ENCODE measurements at regions not wholly inside any gene's neighbourhood (a gene's known extent, or its start where the extent isn't known, plus 50 kb on each side); places are given as distances from the start of the nearest gene placed in this dataset.

DNA sequence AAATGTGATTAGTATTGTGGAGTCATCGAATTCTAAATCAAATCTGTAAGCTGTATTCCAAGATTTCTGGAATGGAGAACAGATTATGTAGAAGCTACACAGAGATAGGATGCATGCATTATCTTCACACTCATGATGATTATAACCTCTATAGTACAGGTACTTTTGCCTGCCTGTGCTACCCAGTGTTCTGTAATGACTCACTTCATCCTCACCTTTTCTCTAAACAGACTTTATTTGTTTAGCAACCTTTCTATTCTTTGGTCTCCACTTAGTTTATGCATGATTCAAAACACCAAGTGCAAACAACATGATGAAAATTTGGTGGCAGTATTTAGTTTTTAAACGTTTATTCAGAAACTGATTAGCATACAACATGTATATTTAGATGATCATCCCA is 68.4 kb upstream of the PRPS1L1 start:
- Histone ChIP-seq H3K9me3 (no peaks in the 10 kb centered on the region), H3K27me3 (no peaks in the 10 kb centered on the region), H3K36me3 (no peaks in the 10 kb centered on the region), H3K27ac (no peak overlapping the region), H3K4me3 (no peak overlapping the region), H3K4me1 (no peaks in the 10 kb centered on the region)
- intact Hi-C loops (cut with DNase I) = no loop called here
- TF ChIP-seq, protein P1, sequence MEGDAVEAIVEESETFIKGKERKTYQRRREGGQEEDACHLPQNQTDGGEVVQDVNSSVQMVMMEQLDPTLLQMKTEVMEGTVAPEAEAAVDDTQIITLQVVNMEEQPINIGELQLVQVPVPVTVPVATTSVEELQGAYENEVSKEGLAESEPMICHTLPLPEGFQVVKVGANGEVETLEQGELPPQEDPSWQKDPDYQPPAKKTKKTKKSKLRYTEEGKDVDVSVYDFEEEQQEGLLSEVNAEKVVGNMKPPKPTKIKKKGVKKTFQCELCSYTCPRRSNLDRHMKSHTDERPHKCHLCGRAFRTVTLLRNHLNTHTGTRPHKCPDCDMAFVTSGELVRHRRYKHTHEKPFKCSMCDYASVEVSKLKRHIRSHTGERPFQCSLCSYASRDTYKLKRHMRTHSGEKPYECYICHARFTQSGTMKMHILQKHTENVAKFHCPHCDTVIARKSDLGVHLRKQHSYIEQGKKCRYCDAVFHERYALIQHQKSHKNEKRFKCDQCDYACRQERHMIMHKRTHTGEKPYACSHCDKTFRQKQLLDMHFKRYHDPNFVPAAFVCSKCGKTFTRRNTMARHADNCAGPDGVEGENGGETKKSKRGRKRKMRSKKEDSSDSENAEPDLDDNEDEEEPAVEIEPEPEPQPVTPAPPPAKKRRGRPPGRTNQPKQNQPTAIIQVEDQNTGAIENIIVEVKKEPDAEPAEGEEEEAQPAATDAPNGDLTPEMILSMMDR (IDR thresholded peaks at IDR 0.05) = no peak
- no peak for TF ChIP-seq POLR2AphosphoS5 (IDR thresholded peaks at IDR 0.05; ENCODE audit: insufficient read depth in 1 of 2, low read depth in 1 of 2)
- TF ChIP-seq POLR2A (IDR thresholded peaks at IDR 0.05) = no peak
- no peak for DNase-seq (ENCODE audit: extremely low spot score in 2 of 2)

GRCh38 chr7:18102576-18102975 is 74.9 kb upstream of the PRPS1L1 start:
- H3K27ac ChIP-seq = no peak overlapping the region
- no peak overlapping the region for H3K4me3 ChIP-seq
- H3K4me1 ChIP-seq = no peaks in the 10 kb centered on the region
- no peak for DNase-seq (ENCODE audit: extremely low spot score in 2 of 2)
- TF ChIP-seq POLR2AphosphoS5 (IDR thresholded peaks at IDR 0.05; ENCODE audit: insufficient read depth in 1 of 2, low read depth in 1 of 2) (no peak), POLR2A (IDR thresholded peaks at IDR 0.05) (no peak)
- TF ChIP-seq, protein P1 (IDR thresholded peaks at IDR 0.05) = no peak
- no peaks in the 10 kb centered on the region for H3K27me3 ChIP-seq
- intact Hi-C loops (cut with DNase I) = no loop called here
- H3K36me3 ChIP-seq = no peaks in the 10 kb centered on the region
- no peaks in the 10 kb centered on the region for H3K9me3 ChIP-seq

- intact Hi-C loops (cut with DNase I) = no loop called here
- Histone ChIP-seq H3K4me1 (no peaks in the 10 kb centered on the region), H3K36me3 (no peaks in the 10 kb centered on the region), H3K9me3 (no peaks in the 10 kb centered on the region), H3K4me3 (no peak overlapping the region), H3K27me3 (no peaks in the 10 kb centered on the region), H3K27ac (no peak overlapping the region)
- DNase-seq (ENCODE audit: extremely low spot score in 2 of 2) = no peak
- no peak for TF ChIP-seq POLR2A (IDR thresholded peaks at IDR 0.05)
- TF ChIP-seq, protein P1 (IDR thresholded peaks at IDR 0.05) = no peak
- no peak for TF ChIP-seq POLR2AphosphoS5 (IDR thresholded peaks at IDR 0.05; ENCODE audit: insufficient read depth in 1 of 2, low read depth in 1 of 2)
Observed at GRCh38 chr7:18103436-18104218, 76.0 kb upstream of the PRPS1L1 start.

DNA sequence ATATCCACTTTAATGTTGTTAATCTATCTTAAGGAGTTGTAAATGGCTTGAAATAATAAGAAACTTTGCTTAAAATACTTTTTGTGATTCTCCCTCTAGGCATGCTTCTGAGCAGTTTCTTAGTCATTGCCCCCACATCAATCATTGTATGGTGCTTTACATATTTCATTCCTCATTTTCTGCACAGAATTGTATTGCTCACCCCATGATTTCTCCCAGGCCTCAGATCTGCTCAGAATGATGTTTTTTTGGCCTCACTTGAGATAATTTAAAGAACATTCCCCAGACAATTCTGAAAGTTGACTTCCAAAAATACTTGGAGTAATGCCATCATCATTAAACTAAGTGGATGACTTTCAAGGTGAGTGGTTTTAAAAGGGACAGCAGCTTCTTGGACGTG is 82.1 kb upstream of the PRPS1L1 start:
- TF ChIP-seq, protein P1 (IDR thresholded peaks at IDR 0.05) = no peak
- TF ChIP-seq POLR2AphosphoS5 (IDR thresholded peaks at IDR 0.05; ENCODE audit: insufficient read depth in 1 of 2, low read depth in 1 of 2) = no peak
- no peak for TF ChIP-seq POLR2A (IDR thresholded peaks at IDR 0.05)
- Histone ChIP-seq H3K36me3 (no peaks in the 10 kb centered on the region), H3K4me3 (no peak overlapping the region), H3K27ac (no peak overlapping the region), H3K9me3 (no peaks in the 10 kb centered on the region), H3K4me1 (no peaks in the 10 kb centered on the region), H3K27me3 (no peaks in the 10 kb centered on the region)
- intact Hi-C loops (cut with DNase I) = no loop called here
- DNase-seq (ENCODE audit: extremely low spot score in 2 of 2) = no peak

DNA sequence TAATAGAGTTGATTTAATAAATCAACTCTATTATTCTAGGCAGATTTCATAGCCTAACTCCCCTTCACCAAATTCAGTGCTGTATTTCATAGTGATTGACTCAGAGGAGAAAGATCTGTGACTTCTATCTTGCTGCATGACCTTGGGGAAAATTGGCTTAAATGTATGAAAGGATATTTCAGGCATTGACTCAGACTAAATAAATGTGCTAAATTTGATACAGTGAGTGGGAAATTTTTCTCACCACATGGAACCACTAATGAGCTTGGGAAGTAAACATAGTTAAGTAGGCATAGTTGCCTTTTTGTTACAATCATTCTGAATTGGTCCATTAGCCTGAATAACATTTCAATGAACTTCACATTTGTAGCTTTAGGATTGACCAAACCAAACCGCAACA is 89.0 kb upstream of the PRPS1L1 start:
- Histone ChIP-seq H3K4me1 (peaks cover 4% of the 10 kb centered on the region), H3K4me3 (no peak overlapping the region), H3K27ac (no peak overlapping the region), H3K27me3 (no peaks in the 10 kb centered on the region), H3K9me3 (no peaks in the 10 kb centered on the region), H3K36me3 (no peaks in the 10 kb centered on the region)
- intact Hi-C loops (cut with DNase I) = no loop called here
- TF ChIP-seq POLR2AphosphoS5 (IDR thresholded peaks at IDR 0.05; ENCODE audit: insufficient read depth in 1 of 2, low read depth in 1 of 2) (no peak), POLR2A (IDR thresholded peaks at IDR 0.05) (no peak)
- TF ChIP-seq, protein P1 (IDR thresholded peaks at IDR 0.05) = no peak
- DNase-seq (ENCODE audit: extremely low spot score in 2 of 2) = no peak
